B cell (primary cell): ENCODE measurements at regions not wholly inside any gene's neighbourhood (a gene's known extent, or its start where the extent isn't known, plus 50 kb on each side); places are given as distances from the start of the nearest gene placed in this dataset.

Source experiments
- ATAC-seq: fragments of 200-7000 bp; cut with Tn5 transposase; one replicate; pipeline ENCODE4 v1.10.0; 2021; ENCODE audit warnings: low read depth, mild to moderate bottlenecking, moderate number of reproducible peaks, moderate library complexity
- CTCF ChIA-PET: fragments of 350-600 bp; sonication (Branson Sonifier 250); formaldehyde crosslinking; loops from one replicate; lab custom pipeline; 2021; ENCODE audit warnings: antibody characterized with exemption, inconsistent platforms; lab: Charles Lee
- POLR2A ChIA-PET: fragments of 350-600 bp; sonication (Branson Sonifier 250); formaldehyde crosslinking; loops from one replicate; lab custom pipeline; 2021; ENCODE audit warnings: antibody characterized with exemption; lab: Charles Lee
- DNase-seq: peaks from one replicate; pipeline ENCODE4 v3.0.0; 2013
- H2AFZ ChIP-seq: 2 replicates; pipeline ENCODE4 v1.6.1; 2012; ENCODE audit warnings: mild to moderate bottlenecking, low read depth, low read length; ENCODE audit not compliant: insufficient read depth, poor library complexity, severe bottlenecking
- H3K27ac ChIP-seq, 2 donors: 1 replicate in 1 of 2; 2 replicates in 1 of 2; pipeline ENCODE4 v1.5.1; 2012 to 2013; ENCODE audit warnings: low read length in 2 of 2, mild to moderate bottlenecking in 2 of 2, moderate library complexity in 1 of 2
- H3K27me3 ChIP-seq, 4 experiments: fragments of 200-600 bp in 1 of 4; sonication (generic) in 1 of 4; replicated peaks in 1 of 4; 1 replicate in 2 of 4; 2 replicates in 2 of 4; pipeline versions ENCODE4 v1.6.1 to v1.7.0; 2013 to 2016; ENCODE audit warnings: low read length in 3 of 4, mild to moderate bottlenecking in 2 of 4, mixed read lengths in 1 of 4, moderate library complexity in 1 of 4; ENCODE audit not compliant: insufficient read depth in 4 of 4, control insufficient read depth in 3 of 4; ENCODE audit errors: control extremely low read depth in 1 of 4
- H3K36me3 ChIP-seq, 2 experiments: replicated peaks in 1 of 2; 1 replicate in 1 of 2; 2 replicates in 1 of 2; pipeline versions ENCODE4 v1.6.1 to v1.7.1; 2013; ENCODE audit warnings: low read length in 1 of 2; ENCODE audit not compliant: insufficient read depth in 2 of 2, control insufficient read depth in 1 of 2; ENCODE audit errors: control extremely low read depth in 1 of 2, extremely low read depth in 1 of 2
- H3K4me1 ChIP-seq, 2 donors: fragments of 200-600 bp in 1 of 2; sonication (generic) in 1 of 2; 1 replicate in 1 of 2; 2 replicates in 1 of 2; pipeline versions ENCODE4 v1.5.1 to v1.6.1; 2013 to 2017; ENCODE audit warnings: low read length in 2 of 2; ENCODE audit not compliant: control insufficient read depth in 2 of 2, insufficient read depth in 2 of 2
- H3K4me2 ChIP-seq: replicated peaks from 2 replicates; pipeline ENCODE3; 2012; ENCODE audit warnings: mild to moderate bottlenecking, low read depth, low read length; ENCODE audit not compliant: poor library complexity, severe bottlenecking
- H3K4me3 ChIP-seq, 5 experiments: fragments of 200-600 bp in 1 of 5; sonication (generic) in 1 of 5; 1 replicate in 3 of 5; 2 replicates in 2 of 5; pipeline versions ENCODE4 v1.5.1 to v1.7.0; 2011 to 2016; ENCODE audit warnings: low read length in 4 of 5, mild to moderate bottlenecking in 4 of 5, low read depth in 2 of 5, control low read depth in 1 of 5, moderate library complexity in 1 of 5; ENCODE audit not compliant: insufficient read depth in 1 of 5; ENCODE audit errors: control extremely low read depth in 1 of 5, extremely low read depth in 1 of 5
- H3K79me2 ChIP-seq: fragments of 200-600 bp; sonication (generic); one replicate; pipeline ENCODE4 v1.6.0; 2016; ENCODE audit warnings: low read length; ENCODE audit not compliant: control insufficient read depth, insufficient read depth
- H3K9ac ChIP-seq: fragments of 200-600 bp; sonication (generic); 2 replicates; pipeline ENCODE4 v1.6.1; 2017; ENCODE audit warnings: mild to moderate bottlenecking, low read length, moderate library complexity
- H3K9me3 ChIP-seq, 3 donors: one replicate each; pipeline versions ENCODE4 v1.6.1 to v1.7.1; 2013; ENCODE audit warnings: low read length in 2 of 3; ENCODE audit not compliant: control insufficient read depth in 2 of 3, insufficient read depth in 1 of 3; ENCODE audit errors: control extremely low read depth in 1 of 3
- H4K20me1 ChIP-seq: 2 replicates; pipeline ENCODE4 v1.6.0; 2012; ENCODE audit warnings: mild to moderate bottlenecking, low read length; ENCODE audit not compliant: insufficient read depth, control insufficient read depth, poor library complexity, severe bottlenecking
- H3K27ac Mint-ChIP-seq: one replicate; pipeline ENCODE4 v1.8.0; 2021; ENCODE audit warnings: mixed read lengths
- H3K27me3 Mint-ChIP-seq: one replicate; pipeline ENCODE4 v1.8.0; 2021; ENCODE audit warnings: mixed read lengths
- H3K4me1 Mint-ChIP-seq: one replicate; pipeline ENCODE4 v1.8.0; 2021; ENCODE audit warnings: mixed read lengths
- H3K4me3 Mint-ChIP-seq: one replicate; pipeline ENCODE4 v1.8.0; 2021; ENCODE audit warnings: mixed read lengths
- H3K9me3 Mint-ChIP-seq: one replicate; pipeline ENCODE4 v1.8.0; 2022; ENCODE audit warnings: mixed read lengths; ENCODE audit not compliant: insufficient read depth
- CTCF ChIP-seq: fragments of 200-600 bp; IDR thresholded peaks from one replicate; pipeline ENCODE4 v1.8.0; 2022; ENCODE audit warnings: antibody characterized with exemption, mild to moderate bottlenecking
- EZH2 ChIP-seq: IDR thresholded peaks from 2 replicates; pipeline ENCODE4 v1.6.1; 2012; ENCODE audit warnings: borderline replicate concordance, low read depth, mild to moderate bottlenecking, moderate library complexity, low read length; ENCODE audit not compliant: insufficient read depth, poor library complexity, severe bottlenecking
- WGBS: methylation state at CpG from one replicate; pipeline ENCODE4 v1.1.5; 2013; ENCODE audit warnings: missing lambda C conversion rate; ENCODE audit not compliant: insufficient coverage; 5-methylcytosine and 5-hydroxymethylcytosine counted together
- intact Hi-C: fragments of 100-400 bp; cut with micrococcal nuclease; formaldehyde crosslinking; loops from one replicate; pipeline ENCODE4 v1.10.0; 2022

- CTCF ChIA-PET, result no interaction called here
- H3K4me2 ChIP-seq, result no peak overlapping the region
- H3K9ac ChIP-seq, result no peak overlapping the region
- ATAC-seq, result no peak
- H2AFZ ChIP-seq, result no peak overlapping the region
- peaks cover 5% of the 10 kb centered on the region for H3K9me3 Mint-ChIP-seq
- no peak for TF ChIP-seq CTCF
- TF ChIP-seq EZH2, result no peak
- no peaks in the 10 kb centered on the region for H3K79me2 ChIP-seq
- H3K4me1 Mint-ChIP-seq, result no peaks in the 10 kb centered on the region
- intact Hi-C loops, result no loop called here
- H3K9me3 ChIP-seq, result no peaks in the 10 kb centered on the region
- no peaks in the 10 kb centered on the region for H3K27me3 Mint-ChIP-seq
- POLR2A ChIA-PET, result no interaction called here
- no peak overlapping the region for H3K4me3 ChIP-seq
- no peak overlapping the region for H3K27ac Mint-ChIP-seq
- H3K27me3 ChIP-seq, result no peaks in the 10 kb centered on the region
- WGBS, result no CpG with 5 or more reads among the region's 1 CpG
- H3K4me1 ChIP-seq, result no peaks in the 10 kb centered on the region
- no peaks in the 10 kb centered on the region for H3K36me3 ChIP-seq
- H3K27ac ChIP-seq, result no peak overlapping the region
- H4K20me1 ChIP-seq, result no peaks in the 10 kb centered on the region
- no peak for DNase-seq
- no peak overlapping the region for H3K4me3 Mint-ChIP-seq
These were observed 74.4 kb downstream of the ALG10B start for GRCh38 chr12:38391007-38391406.

- no peak overlapping the region for H2AFZ ChIP-seq
- ChIA-PET CTCF (no interaction called here), POLR2A (no interaction called here)
- no peak overlapping the region for H3K9ac ChIP-seq
- no peak for TF ChIP-seq EZH2
- Mint-ChIP-seq H3K9me3 (peaks cover 8% of the 10 kb centered on the region), H3K27me3 (no peaks in the 10 kb centered on the region), H3K4me1 (no peaks in the 10 kb centered on the region), H3K27ac (no peak overlapping the region), H3K4me3 (no peak overlapping the region)
- no peaks in the 10 kb centered on the region for H4K20me1 ChIP-seq
- H3K36me3 ChIP-seq, result no peaks in the 10 kb centered on the region
- peaks cover 0 to 2% (median 0%) of the 10 kb centered on the region in 3 donors for H3K9me3 ChIP-seq
- H3K27me3 ChIP-seq, result no peaks in the 10 kb centered on the region
- DNase-seq, result no peak
- no peak overlapping the region for H3K4me2 ChIP-seq
- intact Hi-C loops, result no loop called here
- no peak for ATAC-seq
- H3K79me2 ChIP-seq, result no peaks in the 10 kb centered on the region
- no peaks in the 10 kb centered on the region for H3K4me1 ChIP-seq
- H3K4me3 ChIP-seq, result no peak overlapping the region
- 60% methylated on average over 1 of the region's 5 CpGs for WGBS
- H3K27ac ChIP-seq, result no peak overlapping the region
These were observed 76.1 kb downstream of the ALG10B start for GRCh38 chr12:38392554-38393144.
